ENCODE measurements at regions not wholly inside any gene's neighbourhood (a gene's known extent, or its start where the extent isn't known, plus 50 kb on each side); places are given as distances from the start of the nearest gene placed in this dataset.

DNA sequence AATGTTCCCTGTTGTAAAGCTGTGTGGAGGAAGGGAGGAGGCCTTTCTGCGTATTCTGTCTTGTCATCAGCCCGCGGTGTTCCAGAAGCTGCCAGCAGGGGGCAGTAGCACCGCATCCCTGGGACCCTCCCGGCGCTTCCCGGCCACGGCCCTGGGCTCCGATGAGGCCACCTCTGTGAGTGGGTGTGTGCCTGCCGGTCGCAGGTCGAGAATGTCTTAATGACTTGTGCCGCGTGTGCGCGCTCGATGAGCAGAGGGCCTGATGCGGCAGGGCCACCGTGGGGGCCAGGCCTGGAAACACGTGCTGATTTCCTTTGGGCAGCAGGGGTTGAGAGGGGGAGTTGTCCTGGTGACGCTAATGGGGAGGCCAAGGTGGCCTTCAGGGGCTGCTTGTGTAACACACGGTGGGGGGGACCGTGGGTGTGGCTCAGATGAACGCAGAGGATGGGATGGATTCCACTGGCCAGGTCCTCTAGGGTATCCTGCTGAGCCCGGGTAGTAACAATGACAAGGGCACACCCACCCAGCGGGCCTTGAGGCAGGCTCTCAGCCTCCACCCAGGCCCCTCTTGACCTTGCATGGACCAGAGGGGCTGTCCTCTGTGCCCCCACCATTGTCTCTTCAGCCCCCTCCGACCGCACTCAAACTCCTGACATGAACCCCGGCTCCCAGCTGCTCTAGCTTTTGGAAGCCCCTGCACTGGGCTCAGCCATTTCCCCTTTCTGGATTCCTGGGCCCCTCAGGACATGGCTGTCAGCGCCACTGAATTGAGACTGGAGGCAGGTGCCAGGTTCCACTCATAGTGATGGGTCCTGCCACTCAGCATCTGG, 135.9 kb upstream of the PODXL start (continued):
- TF ChIP-seq TFAP4 (CRISPR knock-in tag; IDR thresholded peaks at IDR 0.05; ENCODE audit: borderline replicate concordance) (peak; percentile 33; the same call in 1 of the 2 replicates), UBTF (IDR thresholded peaks at IDR 0.05; ENCODE audit: borderline replicate concordance in 1 of 2, low read depth in 2 of 2, low read length in 2 of 2) (no peak), MAFF (IDR thresholded peaks at IDR 0.05; ENCODE audit: low read length) (peak; percentile 43), NFIC (IDR thresholded peaks at IDR 0.05) (no peak), SETDB1 (IDR thresholded peaks at IDR 0.05; ENCODE audit: low read length) (peak; percentile 24), HEY1 (CRISPR knock-in tag; IDR thresholded peaks at IDR 0.05; ENCODE audit: borderline replicate concordance) (no peak), FUS (optimal IDR thresholded peaks at IDR 0.05; ENCODE audit: low read depth, low read length) (no peak), LARP7 (IDR thresholded peaks at IDR 0.05) (no peak), ZBED1 (IDR thresholded peaks at IDR 0.05) (no peak), RFX1 (IDR thresholded peaks at IDR 0.05) (no peak), NR0B1 (IDR thresholded peaks at IDR 0.05; ENCODE audit: partially characterized antibody) (no peak), SNRNP70 (optimal IDR thresholded peaks at IDR 0.05; ENCODE audit: low read depth, low read length) (no peak), SIN3B (IDR thresholded peaks at IDR 0.05; ENCODE audit: low read depth) (no peak), ATF7 (IDR thresholded peaks at IDR 0.05) (0 out of 2 replicates have a peak, but pooled peaks have one; percentile 19), E2F5 (CRISPR knock-in tag; IDR thresholded peaks at IDR 0.05) (no peak), ZBTB17 (CRISPR knock-in tag; IDR thresholded peaks at IDR 0.05) (no peak), HMBOX1 (IDR thresholded peaks at IDR 0.05) (no peak), KHSRP (IDR thresholded peaks at IDR 0.05) (no peak), RB1 (IDR thresholded peaks at IDR 0.05; ENCODE audit: low read depth) (peak; percentile 62)
- TF ChIP-seq, protein P1, sequence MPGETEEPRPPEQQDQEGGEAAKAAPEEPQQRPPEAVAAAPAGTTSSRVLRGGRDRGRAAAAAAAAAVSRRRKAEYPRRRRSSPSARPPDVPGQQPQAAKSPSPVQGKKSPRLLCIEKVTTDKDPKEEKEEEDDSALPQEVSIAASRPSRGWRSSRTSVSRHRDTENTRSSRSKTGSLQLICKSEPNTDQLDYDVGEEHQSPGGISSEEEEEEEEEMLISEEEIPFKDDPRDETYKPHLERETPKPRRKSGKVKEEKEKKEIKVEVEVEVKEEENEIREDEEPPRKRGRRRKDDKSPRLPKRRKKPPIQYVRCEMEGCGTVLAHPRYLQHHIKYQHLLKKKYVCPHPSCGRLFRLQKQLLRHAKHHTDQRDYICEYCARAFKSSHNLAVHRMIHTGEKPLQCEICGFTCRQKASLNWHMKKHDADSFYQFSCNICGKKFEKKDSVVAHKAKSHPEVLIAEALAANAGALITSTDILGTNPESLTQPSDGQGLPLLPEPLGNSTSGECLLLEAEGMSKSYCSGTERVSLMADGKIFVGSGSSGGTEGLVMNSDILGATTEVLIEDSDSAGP (CRISPR knock-in tag; IDR thresholded peaks at IDR 0.05), result no peak
